SU-DHL-6 (cell line): ENCODE measurements at regions not wholly inside any gene's neighbourhood (a gene's known extent, or its start where the extent isn't known, plus 50 kb on each side); places are given as distances from the start of the nearest gene placed in this dataset.

Source experiments
- H2AFZ ChIP-seq: fragments of 200-600 bp; sonication (generic); 2 replicates; pipeline ENCODE4 v1.6.1; 2014; ENCODE audit warnings: low read depth, mild to moderate bottlenecking, moderate library complexity, mixed read lengths, antibody characterized with exemption, low read length; ENCODE audit not compliant: severe bottlenecking
- H3F3A ChIP-seq: fragments of 200-600 bp; shearing (Covaris generic); 2 replicates; pipeline ENCODE4 v1.6.0; 2016; ENCODE audit warnings: antibody characterized with exemption, mild to moderate bottlenecking; ENCODE audit not compliant: insufficient read depth
- H3K27ac ChIP-seq: fragments of 200-600 bp; sonication (generic); 2 replicates; pipeline ENCODE4 v1.5.1; 2016; ENCODE audit warnings: low read depth, mild to moderate bottlenecking, low read length, moderate library complexity, mixed read lengths
- H3K27me3 ChIP-seq: fragments of 200-600 bp; sonication (generic), shearing (Covaris generic); 2 replicates; pipeline ENCODE4 v1.6.0; 2014; ENCODE audit warnings: mild to moderate bottlenecking, low read length
- H3K36me3 ChIP-seq: fragments of 200-600 bp; sonication (generic); 2 replicates; pipeline ENCODE4 v1.6.1; 2014; ENCODE audit warnings: mild to moderate bottlenecking, low read length, mixed read lengths
- H3K4me2 ChIP-seq: fragments of 300-600, 200-600 bp; shearing (Covaris generic), sonication (generic); 2 replicates; pipeline ENCODE4 v1.6.0; 2014; ENCODE audit warnings: low read length, low read depth, mild to moderate bottlenecking; ENCODE audit not compliant: poor library complexity, severe bottlenecking
- H3K4me3 ChIP-seq: fragments of 200-600 bp; sonication (generic); 2 replicates; pipeline ENCODE4 v1.5.1; 2014; ENCODE audit warnings: antibody characterized with exemption, low read length, mild to moderate bottlenecking, mixed read lengths; ENCODE audit not compliant: insufficient read depth, poor library complexity, severe bottlenecking
- H3K79me2 ChIP-seq: fragments of 200-600 bp; sonication (generic); 2 replicates; pipeline ENCODE4 v1.6.1; 2014; ENCODE audit warnings: mild to moderate bottlenecking, low read length, moderate library complexity; ENCODE audit not compliant: insufficient read depth
- H3K9ac ChIP-seq: fragments of 200-600 bp; sonication (generic); 2 replicates; pipeline ENCODE4 v1.7.0; 2014; ENCODE audit warnings: mild to moderate bottlenecking, low read length
- H3K9me2 ChIP-seq: fragments of 200-600 bp; sonication (generic); replicated peaks from 2 replicates; pipeline ENCODE4 v1.6.1; 2014; ENCODE audit warnings: low read length; ENCODE audit not compliant: insufficient read depth
- H3K9me3 ChIP-seq: fragments of 200-600 bp; sonication (generic); 2 replicates; pipeline ENCODE4 v1.6.1; 2014; ENCODE audit warnings: low read length, mixed read lengths; ENCODE audit not compliant: insufficient read depth
- H4K20me1 ChIP-seq: fragments of 200-600 bp; sonication (generic); 2 replicates; pipeline ENCODE4 v1.6.1; 2014; ENCODE audit warnings: low read depth, mild to moderate bottlenecking, antibody characterized with exemption, low read length, moderate library complexity, mixed read lengths
- EZH2phosphoT487 ChIP-seq: fragments of 200-600 bp; sonication (generic), shearing (Covaris generic); conservative IDR thresholded peaks from 2 replicates; pipeline ENCODE4 v1.6.1; 2018; ENCODE audit warnings: mild to moderate bottlenecking, antibody characterized with exemption, low read length, moderate library complexity, mixed read lengths
- TF ChIP-seq, protein P1 (sequence below): fragments of 200-600 bp; sonication (generic); IDR thresholded peaks from one replicate; pipeline ENCODE4 v1.5.1; 2017; ENCODE audit warnings: antibody characterized with exemption, mild to moderate bottlenecking, low read length, moderate library complexity; ENCODE audit not compliant: insufficient read depth, poor library complexity, severe bottlenecking

DNA sequence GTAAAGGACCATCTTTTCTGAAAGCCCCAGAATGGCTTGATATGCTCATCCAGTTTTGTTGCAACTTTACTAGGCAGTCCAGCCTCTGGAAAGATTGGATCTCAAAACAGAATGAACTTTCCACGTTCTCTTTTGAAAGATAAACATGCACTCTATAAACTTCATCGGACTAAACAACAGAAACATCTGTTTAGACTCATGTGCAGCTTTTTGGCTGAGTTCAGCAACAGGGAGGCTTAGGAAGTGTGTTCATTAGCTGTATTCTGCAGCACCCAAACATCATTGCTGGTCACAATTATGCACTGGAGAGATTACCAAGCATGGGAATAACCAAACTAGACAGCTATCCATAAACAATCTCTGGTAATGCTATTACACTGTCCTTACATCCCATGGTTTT lies 180.5 kb downstream of the TENT5A start:
- no peak overlapping the region for H2AFZ ChIP-seq
- H3F3A ChIP-seq, result no peaks in the 10 kb centered on the region
- TF ChIP-seq, protein P1, sequence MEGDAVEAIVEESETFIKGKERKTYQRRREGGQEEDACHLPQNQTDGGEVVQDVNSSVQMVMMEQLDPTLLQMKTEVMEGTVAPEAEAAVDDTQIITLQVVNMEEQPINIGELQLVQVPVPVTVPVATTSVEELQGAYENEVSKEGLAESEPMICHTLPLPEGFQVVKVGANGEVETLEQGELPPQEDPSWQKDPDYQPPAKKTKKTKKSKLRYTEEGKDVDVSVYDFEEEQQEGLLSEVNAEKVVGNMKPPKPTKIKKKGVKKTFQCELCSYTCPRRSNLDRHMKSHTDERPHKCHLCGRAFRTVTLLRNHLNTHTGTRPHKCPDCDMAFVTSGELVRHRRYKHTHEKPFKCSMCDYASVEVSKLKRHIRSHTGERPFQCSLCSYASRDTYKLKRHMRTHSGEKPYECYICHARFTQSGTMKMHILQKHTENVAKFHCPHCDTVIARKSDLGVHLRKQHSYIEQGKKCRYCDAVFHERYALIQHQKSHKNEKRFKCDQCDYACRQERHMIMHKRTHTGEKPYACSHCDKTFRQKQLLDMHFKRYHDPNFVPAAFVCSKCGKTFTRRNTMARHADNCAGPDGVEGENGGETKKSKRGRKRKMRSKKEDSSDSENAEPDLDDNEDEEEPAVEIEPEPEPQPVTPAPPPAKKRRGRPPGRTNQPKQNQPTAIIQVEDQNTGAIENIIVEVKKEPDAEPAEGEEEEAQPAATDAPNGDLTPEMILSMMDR, result no peak
- no peak for TF ChIP-seq EZH2phosphoT487
- H4K20me1 ChIP-seq, result no peaks in the 10 kb centered on the region
- H3K36me3 ChIP-seq, result no peaks in the 10 kb centered on the region
- H3K4me3 ChIP-seq, result no peak overlapping the region
- H3K9ac ChIP-seq, result no peak overlapping the region
- no peaks in the 10 kb centered on the region for H3K9me3 ChIP-seq
- no peak overlapping the region for H3K27ac ChIP-seq
- no peaks in the 10 kb centered on the region for H3K79me2 ChIP-seq
- H3K9me2 ChIP-seq, result no peaks in the 10 kb centered on the region
- no peaks in the 10 kb centered on the region for H3K27me3 ChIP-seq
- H3K4me2 ChIP-seq, result no peak overlapping the region

DNA sequence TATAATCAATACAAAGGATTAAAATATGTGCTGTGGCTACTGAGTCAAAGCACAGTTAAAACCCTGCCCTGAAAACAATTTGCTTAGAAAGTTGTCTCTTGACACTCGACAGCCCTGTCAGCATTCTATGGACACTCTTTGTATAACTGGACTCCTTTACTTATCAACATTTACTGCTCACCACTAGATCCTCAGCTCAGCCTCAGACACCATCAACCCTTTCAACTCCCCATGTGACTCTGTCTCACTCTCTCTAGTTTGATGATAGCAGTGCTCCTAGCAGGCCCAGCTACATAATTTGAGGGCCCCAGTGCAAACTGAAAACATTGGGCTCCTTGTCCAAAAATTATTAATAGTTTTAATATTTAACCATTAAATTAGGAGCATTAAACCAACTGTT lies 181.8 kb downstream of the TENT5A start:
- Histone ChIP-seq H3K4me2 (no peak overlapping the region), H3K4me3 (no peak overlapping the region)

DNA sequence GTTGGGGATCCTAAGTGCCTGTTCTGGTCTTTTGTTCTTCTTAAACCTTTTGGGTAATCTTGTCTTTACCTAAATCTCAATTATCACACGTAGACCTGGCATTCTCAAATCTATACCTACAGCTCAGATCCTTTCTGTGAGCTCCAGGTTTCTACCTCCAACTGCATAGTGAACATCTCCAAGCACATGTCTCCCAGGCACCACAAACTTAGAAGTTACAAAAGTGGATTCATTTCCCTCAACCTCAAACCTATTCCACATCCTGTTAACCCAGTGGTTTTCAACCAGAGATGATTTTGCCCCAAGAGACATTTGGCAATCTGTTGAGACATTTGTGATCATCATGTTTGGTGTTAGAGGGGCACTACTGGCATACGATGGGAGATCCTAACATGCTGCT lies 183.5 kb downstream of the TENT5A start:
- no peak overlapping the region for H3K4me2 ChIP-seq
- H4K20me1 ChIP-seq, result no peaks in the 10 kb centered on the region
- H3K4me3 ChIP-seq, result no peak overlapping the region
- H3K9me3 ChIP-seq, result no peaks in the 10 kb centered on the region
- H3K9me2 ChIP-seq, result no peaks in the 10 kb centered on the region
- TF ChIP-seq EZH2phosphoT487, result no peak
- TF ChIP-seq, protein P1, result no peak
- H3K79me2 ChIP-seq, result no peaks in the 10 kb centered on the region
- H3K27ac ChIP-seq, result no peak overlapping the region
- no peak overlapping the region for H3K9ac ChIP-seq
- H3K27me3 ChIP-seq, result no peaks in the 10 kb centered on the region
- no peaks in the 10 kb centered on the region for H3K36me3 ChIP-seq
- H3F3A ChIP-seq, result no peaks in the 10 kb centered on the region
- H2AFZ ChIP-seq, result no peak overlapping the region

More for the DNA sequence above, 181.8 kb downstream of the TENT5A start:
- no peaks in the 10 kb centered on the region for H3K9me3 ChIP-seq
- H3K36me3 ChIP-seq, result no peaks in the 10 kb centered on the region
- TF ChIP-seq EZH2phosphoT487, result no peak
- TF ChIP-seq, protein P1, result no peak
- no peaks in the 10 kb centered on the region for H3K79me2 ChIP-seq
- no peaks in the 10 kb centered on the region for H3K9me2 ChIP-seq
- H3F3A ChIP-seq, result no peaks in the 10 kb centered on the region
- no peaks in the 10 kb centered on the region for H3K27me3 ChIP-seq
- H2AFZ ChIP-seq, result no peak overlapping the region
- no peak overlapping the region for H3K27ac ChIP-seq
- no peak overlapping the region for H3K9ac ChIP-seq
- H4K20me1 ChIP-seq, result no peaks in the 10 kb centered on the region
